Stimulated activated CD4-positive, alpha-beta T cell treated with anti-CD3 and anti-CD28 coated beads, Interleukin-2, amount 100 ng/mL, for 4 hours (primary cell): ENCODE measurements at regions not wholly inside any gene's neighbourhood (a gene's known extent, or its start where the extent isn't known, plus 50 kb on each side); places are given as distances from the start of the nearest gene placed in this dataset.
"Not testable (repeated sequence)": the region's sequence is repeated elsewhere in the genome, so short reads cannot be mapped to it uniquely, and the experiment has no call there.

Experiments
- DNase-seq: peaks from one replicate; pipeline ENCODE4 v3.0.0-alpha.2; 2020; ENCODE audit warnings: low read depth

GRCh38 chr7:91568138-91568537 lies 303.9 kb downstream of the FZD1 start:
- no peak for DNase-seq

- no peak for DNase-seq
These were observed 305.7 kb downstream of the FZD1 start for GRCh38 chr7:91569728-91570457.

- no peak for DNase-seq
These were observed 306.3 kb downstream of the FZD1 start for GRCh38 chr7:91570560-91570959.

- DNase-seq: no peak
These were observed 307.4 kb downstream of the FZD1 start for GRCh38 chr7:91571601-91572000.

GRCh38 chr7:91573405-91573804 lies 307.1 kb downstream of the MTERF1 start:
- DNase-seq: no peak

GRCh38 chr7:91576459-91576858 lies 304.0 kb downstream of the MTERF1 start:
- DNase-seq: not testable (repeated sequence)

- DNase-seq: no peak
These were observed 300.7 kb downstream of the MTERF1 start for GRCh38 chr7:91579837-91580236.

- no peak for DNase-seq
These were observed 297.6 kb downstream of the MTERF1 start for GRCh38 chr7:91582799-91583477.

GRCh38 chr7:91596287-91596686 lies 284.2 kb downstream of the MTERF1 start:
- DNase-seq: no peak

GRCh38 chr7:91598791-91599190 lies 281.7 kb downstream of the MTERF1 start:
- DNase-seq: no peak

GRCh38 chr7:91600112-91600511 lies 280.4 kb downstream of the MTERF1 start:
- no peak for DNase-seq

- DNase-seq: no peak
These were observed 276.8 kb downstream of the MTERF1 start for GRCh38 chr7:91603707-91604106.

GRCh38 chr7:91608606-91609005 lies 271.9 kb downstream of the MTERF1 start:
- no peak for DNase-seq

- no peak for DNase-seq
These were observed 271.0 kb downstream of the MTERF1 start for GRCh38 chr7:91609525-91609924.

- DNase-seq: no peak
These were observed 266.1 kb downstream of the MTERF1 start for GRCh38 chr7:91614431-91614830.

- DNase-seq: no peak
These were observed 261.4 kb downstream of the MTERF1 start for GRCh38 chr7:91618776-91619765.

- no peak for DNase-seq
These were observed 259.7 kb downstream of the MTERF1 start for GRCh38 chr7:91620827-91621226.

- DNase-seq: not testable (repeated sequence)
These were observed 253.2 kb downstream of the MTERF1 start for GRCh38 chr7:91627324-91627723.

GRCh38 chr7:91628742-91629141 lies 251.8 kb downstream of the MTERF1 start:
- no peak for DNase-seq

GRCh38 chr7:91630581-91631380 lies 249.7 kb downstream of the MTERF1 start:
- DNase-seq: no peak

GRCh38 chr7:91632234-91632940 lies 248.1 kb downstream of the MTERF1 start:
- DNase-seq: no peak
